ENCODE measurements at regions not wholly inside any gene's neighbourhood (a gene's known extent, or its start where the extent isn't known, plus 50 kb on each side); places are given as distances from the start of the nearest gene placed in this dataset.

DNA sequence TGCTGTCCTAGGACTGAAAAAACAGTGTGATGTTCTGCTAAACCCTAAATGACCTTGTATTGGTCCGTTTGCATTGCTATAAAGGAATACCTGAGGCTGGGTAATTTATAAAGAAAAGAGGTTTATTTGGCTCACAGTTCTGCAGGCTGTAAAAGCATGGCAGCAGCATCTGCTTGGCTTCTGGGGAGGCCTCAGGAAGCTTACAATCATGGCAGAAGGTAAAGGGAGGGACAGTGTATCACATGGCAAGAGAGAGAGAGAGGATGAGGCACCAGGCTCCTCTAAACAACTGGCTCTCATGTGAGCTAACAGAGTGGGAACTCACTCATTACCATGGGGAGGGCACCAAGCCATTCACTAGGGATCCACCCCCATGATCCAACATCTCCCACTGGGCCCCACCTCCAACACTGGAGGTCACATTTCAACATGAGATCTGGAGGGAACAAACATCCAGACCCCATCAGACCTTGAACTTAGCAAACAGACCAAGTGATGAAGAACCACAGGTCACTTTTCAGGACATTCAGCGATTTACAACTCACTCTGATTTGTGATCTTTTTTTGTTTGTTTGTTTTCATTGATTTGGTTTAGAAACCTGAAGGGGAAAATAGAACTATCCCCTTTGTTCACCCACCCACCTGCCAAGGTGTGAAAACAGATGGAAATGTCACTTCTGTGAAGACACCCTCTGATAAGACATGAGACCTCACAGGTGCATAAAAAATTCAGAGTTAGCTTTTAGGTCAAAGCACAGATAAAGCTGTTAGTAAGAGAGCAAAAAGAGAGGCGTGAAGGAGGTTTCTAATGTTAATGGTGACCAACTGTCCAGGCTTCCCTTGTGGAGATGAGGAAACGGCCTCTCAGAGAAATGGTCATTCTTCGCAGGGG lies 104.2 kb upstream of the RALGPS2 start:
- no peaks in the 10 kb centered on the region; a peak in 1 of 4 replicates for H3K9me3 ChIP-seq (ENCODE audit: control insufficient read depth in 1 of 2, insufficient read depth in 1 of 2, low read depth in 1 of 2, low read length in 2 of 2)
- BruUV-seq (replicated peaks): no TSS peak
- peaks cover 0 to 3% of the 10 kb centered on the region in 2 experiments; a peak in 1 of 4 replicates for H3K4me1 ChIP-seq (ENCODE audit: control insufficient read depth in 1 of 2, insufficient read depth in 2 of 2, low read length in 2 of 2)
- H2AFZ ChIP-seq (ENCODE audit: low read depth, low read length, poor library complexity, severe bottlenecking): no peak overlapping the region
- no peaks in the 10 kb centered on the region for H3K27me3 ChIP-seq (ENCODE audit: insufficient read depth, low read length)
- H4K20me1 ChIP-seq (ENCODE audit: insufficient read depth): no peaks in the 10 kb centered on the region
- ChIA-PET POLR2A (no interaction called here), CTCF (no interaction called here), RAD21 (ENCODE audit: low non-redundant PET in 1 of 2, low total read pairs in 2 of 2, uncharacterized antibody in 2 of 2, unreplicated experiment in 2 of 2) (no interaction called here)
- H3K9ac ChIP-seq (ENCODE audit: low read length): no peak overlapping the region
- TF ChIP-seq CEBPB (IDR thresholded peaks at IDR 0.05; ENCODE audit: low read depth): no peak
- no peak for TF ChIP-seq EGR1 (IDR thresholded peaks at IDR 0.05; ENCODE audit: low read depth)
- TF ChIP-seq EZH2phosphoT487 (IDR thresholded peaks at IDR 0.05; ENCODE audit: borderline replicate concordance): no peak
- TF ChIP-seq, protein P1, sequence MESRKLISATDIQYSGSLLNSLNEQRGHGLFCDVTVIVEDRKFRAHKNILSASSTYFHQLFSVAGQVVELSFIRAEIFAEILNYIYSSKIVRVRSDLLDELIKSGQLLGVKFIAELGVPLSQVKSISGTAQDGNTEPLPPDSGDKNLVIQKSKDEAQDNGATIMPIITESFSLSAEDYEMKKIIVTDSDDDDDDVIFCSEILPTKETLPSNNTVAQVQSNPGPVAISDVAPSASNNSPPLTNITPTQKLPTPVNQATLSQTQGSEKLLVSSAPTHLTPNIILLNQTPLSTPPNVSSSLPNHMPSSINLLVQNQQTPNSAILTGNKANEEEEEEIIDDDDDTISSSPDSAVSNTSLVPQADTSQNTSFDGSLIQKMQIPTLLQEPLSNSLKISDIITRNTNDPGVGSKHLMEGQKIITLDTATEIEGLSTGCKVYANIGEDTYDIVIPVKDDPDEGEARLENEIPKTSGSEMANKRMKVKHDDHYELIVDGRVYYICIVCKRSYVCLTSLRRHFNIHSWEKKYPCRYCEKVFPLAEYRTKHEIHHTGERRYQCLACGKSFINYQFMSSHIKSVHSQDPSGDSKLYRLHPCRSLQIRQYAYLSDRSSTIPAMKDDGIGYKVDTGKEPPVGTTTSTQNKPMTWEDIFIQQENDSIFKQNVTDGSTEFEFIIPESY (IDR thresholded peaks at IDR 0.05; ENCODE audit: extremely low read depth, insufficient replicate concordance, low read length): no peak
- TF ChIP-seq ZFX (IDR thresholded peaks at IDR 0.05): no peak
- no peak for TF ChIP-seq TCF7L2 (IDR thresholded peaks at IDR 0.05; ENCODE audit: borderline replicate concordance, extremely low read depth, insufficient read depth, insufficient read length)
- TF ChIP-seq POLR2A (IDR thresholded peaks at IDR 0.05; ENCODE audit: borderline replicate concordance, extremely low read depth, insufficient read depth, insufficient read length): no peak
- no peak for TF ChIP-seq CBX3 (IDR thresholded peaks at IDR 0.05; ENCODE audit: low read depth)
- TF ChIP-seq, protein P2, sequence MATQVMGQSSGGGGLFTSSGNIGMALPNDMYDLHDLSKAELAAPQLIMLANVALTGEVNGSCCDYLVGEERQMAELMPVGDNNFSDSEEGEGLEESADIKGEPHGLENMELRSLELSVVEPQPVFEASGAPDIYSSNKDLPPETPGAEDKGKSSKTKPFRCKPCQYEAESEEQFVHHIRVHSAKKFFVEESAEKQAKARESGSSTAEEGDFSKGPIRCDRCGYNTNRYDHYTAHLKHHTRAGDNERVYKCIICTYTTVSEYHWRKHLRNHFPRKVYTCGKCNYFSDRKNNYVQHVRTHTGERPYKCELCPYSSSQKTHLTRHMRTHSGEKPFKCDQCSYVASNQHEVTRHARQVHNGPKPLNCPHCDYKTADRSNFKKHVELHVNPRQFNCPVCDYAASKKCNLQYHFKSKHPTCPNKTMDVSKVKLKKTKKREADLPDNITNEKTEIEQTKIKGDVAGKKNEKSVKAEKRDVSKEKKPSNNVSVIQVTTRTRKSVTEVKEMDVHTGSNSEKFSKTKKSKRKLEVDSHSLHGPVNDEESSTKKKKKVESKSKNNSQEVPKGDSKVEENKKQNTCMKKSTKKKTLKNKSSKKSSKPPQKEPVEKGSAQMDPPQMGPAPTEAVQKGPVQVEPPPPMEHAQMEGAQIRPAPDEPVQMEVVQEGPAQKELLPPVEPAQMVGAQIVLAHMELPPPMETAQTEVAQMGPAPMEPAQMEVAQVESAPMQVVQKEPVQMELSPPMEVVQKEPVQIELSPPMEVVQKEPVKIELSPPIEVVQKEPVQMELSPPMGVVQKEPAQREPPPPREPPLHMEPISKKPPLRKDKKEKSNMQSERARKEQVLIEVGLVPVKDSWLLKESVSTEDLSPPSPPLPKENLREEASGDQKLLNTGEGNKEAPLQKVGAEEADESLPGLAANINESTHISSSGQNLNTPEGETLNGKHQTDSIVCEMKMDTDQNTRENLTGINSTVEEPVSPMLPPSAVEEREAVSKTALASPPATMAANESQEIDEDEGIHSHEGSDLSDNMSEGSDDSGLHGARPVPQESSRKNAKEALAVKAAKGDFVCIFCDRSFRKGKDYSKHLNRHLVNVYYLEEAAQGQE (IDR thresholded peaks at IDR 0.05; ENCODE audit: low read depth): no peak
- TF ChIP-seq, protein P3, sequence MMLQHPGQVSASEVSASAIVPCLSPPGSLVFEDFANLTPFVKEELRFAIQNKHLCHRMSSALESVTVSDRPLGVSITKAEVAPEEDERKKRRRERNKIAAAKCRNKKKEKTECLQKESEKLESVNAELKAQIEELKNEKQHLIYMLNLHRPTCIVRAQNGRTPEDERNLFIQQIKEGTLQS (IDR thresholded peaks at IDR 0.05): no peak
- no peak for TF ChIP-seq RAD21 (IDR thresholded peaks at IDR 0.05; ENCODE audit: low read depth)
- no peak for TF ChIP-seq SP1 (IDR thresholded peaks at IDR 0.05; ENCODE audit: low read depth)
- TF ChIP-seq JUND (IDR thresholded peaks at IDR 0.05): no peak
- no peak for TF ChIP-seq SRF (IDR thresholded peaks at IDR 0.05; ENCODE audit: low read depth)
- TF ChIP-seq ZNF274 (IDR thresholded peaks at IDR 0.05; ENCODE audit: low read depth, low read length): no peak
- no peak overlapping the region for H3K4me3 ChIP-seq (replicated peaks in 1 of 2; ENCODE audit: low read depth in 1 of 2, low read length in 2 of 2)
- ATAC-seq (no peak), DNase-seq (ENCODE audit: low read depth, low spot score) (no peak)
- H3K4me2 ChIP-seq (ENCODE audit: low read length): no peak overlapping the region
- intact Hi-C loops (cut with micrococcal nuclease): no loop called here
- no peaks in the 10 kb centered on the region for H3K36me3 ChIP-seq (ENCODE audit: control insufficient read depth in 1 of 2, insufficient read depth in 2 of 2, low read length in 2 of 2)
- no peaks in the 10 kb centered on the region for H3K79me2 ChIP-seq (ENCODE audit: insufficient read depth, low read length)
- H3K9me2 ChIP-seq (ENCODE audit: insufficient read depth): no peaks in the 10 kb centered on the region
- H3K27ac ChIP-seq (ENCODE audit: low read depth, low read length): no peak overlapping the region
